ENCODE measurements at regions not wholly inside any gene's neighbourhood (a gene's known extent, or its start where the extent isn't known, plus 50 kb on each side); places are given as distances from the start of the nearest gene placed in this dataset.

DNA sequence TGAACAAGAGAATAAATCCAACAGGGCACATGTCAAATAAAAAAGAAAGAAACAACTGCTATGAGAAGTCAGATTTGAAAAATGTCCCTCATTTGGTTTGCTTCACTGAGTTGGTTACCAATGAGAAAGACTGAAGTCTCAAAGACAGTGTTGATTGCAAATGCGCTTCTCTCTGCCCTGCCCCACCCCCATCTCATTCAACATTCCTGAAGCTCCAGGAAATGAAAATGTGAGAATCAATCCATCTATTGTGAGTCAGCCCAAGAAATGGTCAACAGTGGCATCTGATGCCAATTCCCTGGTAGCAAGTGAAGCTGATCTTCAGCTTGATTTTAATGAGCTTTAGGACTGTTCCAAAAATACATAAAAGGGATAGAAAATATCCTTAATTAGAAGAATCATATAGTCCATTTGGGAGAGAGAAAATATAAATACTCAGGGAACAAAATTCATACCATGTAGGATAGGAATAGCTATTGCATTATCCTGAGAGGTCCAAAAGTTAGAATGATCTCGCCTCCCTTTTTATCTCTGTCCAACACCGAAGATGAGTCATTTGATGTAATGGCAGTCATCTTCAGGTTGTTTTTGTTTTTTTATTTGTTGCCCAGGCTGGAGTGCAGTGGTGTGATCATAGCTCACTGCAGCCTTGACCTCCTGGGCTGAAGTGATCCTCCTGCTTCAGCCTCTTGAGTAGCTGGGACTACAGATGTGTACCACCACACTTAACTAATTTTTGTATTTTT is 200.3 kb upstream of the UMPS start:
- DNase-seq, result no peak
- H3K36me3 ChIP-seq, result no peaks in the 10 kb centered on the region
- H3K4me1 ChIP-seq, result no peaks in the 10 kb centered on the region
- no peak overlapping the region for H3K4me3 ChIP-seq
- no peaks in the 10 kb centered on the region for H3K27me3 ChIP-seq
- no peak overlapping the region for H3K27ac ChIP-seq
- no peak for TF ChIP-seq POLR2A (IDR thresholded peaks at IDR 0.05)
- TF ChIP-seq, protein P1, sequence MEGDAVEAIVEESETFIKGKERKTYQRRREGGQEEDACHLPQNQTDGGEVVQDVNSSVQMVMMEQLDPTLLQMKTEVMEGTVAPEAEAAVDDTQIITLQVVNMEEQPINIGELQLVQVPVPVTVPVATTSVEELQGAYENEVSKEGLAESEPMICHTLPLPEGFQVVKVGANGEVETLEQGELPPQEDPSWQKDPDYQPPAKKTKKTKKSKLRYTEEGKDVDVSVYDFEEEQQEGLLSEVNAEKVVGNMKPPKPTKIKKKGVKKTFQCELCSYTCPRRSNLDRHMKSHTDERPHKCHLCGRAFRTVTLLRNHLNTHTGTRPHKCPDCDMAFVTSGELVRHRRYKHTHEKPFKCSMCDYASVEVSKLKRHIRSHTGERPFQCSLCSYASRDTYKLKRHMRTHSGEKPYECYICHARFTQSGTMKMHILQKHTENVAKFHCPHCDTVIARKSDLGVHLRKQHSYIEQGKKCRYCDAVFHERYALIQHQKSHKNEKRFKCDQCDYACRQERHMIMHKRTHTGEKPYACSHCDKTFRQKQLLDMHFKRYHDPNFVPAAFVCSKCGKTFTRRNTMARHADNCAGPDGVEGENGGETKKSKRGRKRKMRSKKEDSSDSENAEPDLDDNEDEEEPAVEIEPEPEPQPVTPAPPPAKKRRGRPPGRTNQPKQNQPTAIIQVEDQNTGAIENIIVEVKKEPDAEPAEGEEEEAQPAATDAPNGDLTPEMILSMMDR (IDR thresholded peaks at IDR 0.05), result no peak
- no peaks in the 10 kb centered on the region for H3K9me3 ChIP-seq

DNA sequence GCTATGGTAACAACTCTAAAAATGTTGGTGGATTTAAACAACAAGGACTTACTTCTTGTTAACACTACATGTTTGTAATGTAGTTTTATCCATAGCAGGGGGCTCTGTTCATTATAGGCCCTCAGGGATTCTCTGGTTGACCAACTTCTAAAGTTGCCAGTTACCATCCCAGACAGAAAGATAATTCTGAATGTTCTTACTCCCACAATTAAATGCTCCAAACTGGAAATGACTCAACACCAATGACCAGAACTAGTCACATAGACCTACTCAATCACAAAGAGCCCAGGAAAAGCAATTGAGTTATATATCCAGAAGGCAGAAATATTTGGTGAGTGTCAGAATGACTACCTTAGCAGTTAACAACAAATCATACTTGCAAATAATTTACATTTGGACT is 199.3 kb upstream of the UMPS start:
- H3K4me1 ChIP-seq, result no peaks in the 10 kb centered on the region
- no peak for TF ChIP-seq POLR2A (IDR thresholded peaks at IDR 0.05)
- TF ChIP-seq, protein P1 (IDR thresholded peaks at IDR 0.05), result no peak
- no peaks in the 10 kb centered on the region for H3K36me3 ChIP-seq
- no peak overlapping the region for H3K27ac ChIP-seq
- DNase-seq, result no peak
- H3K9me3 ChIP-seq, result no peaks in the 10 kb centered on the region
- no peak overlapping the region for H3K4me3 ChIP-seq
- H3K27me3 ChIP-seq, result no peaks in the 10 kb centered on the region

DNA sequence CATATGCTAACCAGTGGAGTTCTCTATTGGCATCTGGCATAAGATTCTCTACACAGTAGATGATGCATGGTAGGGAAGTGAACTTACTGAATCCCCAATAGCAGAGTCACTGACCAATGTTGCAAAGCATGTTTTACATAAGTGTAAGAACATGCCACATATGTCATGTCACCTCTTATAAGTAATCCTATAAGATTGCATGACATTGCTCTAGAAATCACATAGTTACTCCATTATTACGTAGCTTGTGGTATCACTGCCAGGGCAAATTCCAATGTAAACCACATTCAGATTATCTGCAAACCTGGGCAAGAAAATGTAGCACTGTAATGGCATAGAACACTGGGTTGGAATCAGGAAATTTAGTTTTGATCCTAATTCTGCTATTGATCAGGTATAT is 198.2 kb upstream of the UMPS start:
- Histone ChIP-seq H3K4me3 (no peak overlapping the region), H3K27ac (no peak overlapping the region), H3K36me3 (no peaks in the 10 kb centered on the region), H3K27me3 (no peaks in the 10 kb centered on the region), H3K4me1 (no peaks in the 10 kb centered on the region), H3K9me3 (no peaks in the 10 kb centered on the region)
- DNase-seq, result no peak
- no peak for TF ChIP-seq POLR2A (IDR thresholded peaks at IDR 0.05)
- TF ChIP-seq, protein P1 (IDR thresholded peaks at IDR 0.05), result no peak

DNA sequence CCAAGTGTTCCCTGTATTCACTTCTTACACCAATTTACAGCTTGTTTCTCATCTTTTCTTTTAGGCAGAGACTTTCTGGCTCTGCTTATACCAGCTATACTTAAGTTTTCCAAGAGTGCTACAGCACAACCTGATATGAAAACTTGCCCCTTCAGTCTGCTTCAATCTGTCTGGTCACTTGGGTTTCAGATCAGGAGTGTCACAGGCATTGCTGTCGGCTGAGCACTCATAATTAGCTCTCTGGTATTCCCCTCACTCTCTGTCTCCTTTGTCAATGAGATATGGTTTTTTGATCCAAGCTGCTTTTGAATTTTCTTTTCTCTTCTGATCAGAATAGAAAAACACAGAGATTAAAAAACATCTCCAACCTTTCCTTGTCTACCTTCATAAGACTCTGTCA is 194.9 kb upstream of the UMPS start:
- no peaks in the 10 kb centered on the region for H3K4me1 ChIP-seq
- H3K4me3 ChIP-seq, result no peak overlapping the region
- TF ChIP-seq, protein P1 (IDR thresholded peaks at IDR 0.05), result no peak
- TF ChIP-seq POLR2A (IDR thresholded peaks at IDR 0.05), result no peak
- no peak for DNase-seq
- no peaks in the 10 kb centered on the region for H3K36me3 ChIP-seq
- H3K27me3 ChIP-seq, result no peaks in the 10 kb centered on the region
- no peak overlapping the region for H3K27ac ChIP-seq
- H3K9me3 ChIP-seq, result no peaks in the 10 kb centered on the region

DNA sequence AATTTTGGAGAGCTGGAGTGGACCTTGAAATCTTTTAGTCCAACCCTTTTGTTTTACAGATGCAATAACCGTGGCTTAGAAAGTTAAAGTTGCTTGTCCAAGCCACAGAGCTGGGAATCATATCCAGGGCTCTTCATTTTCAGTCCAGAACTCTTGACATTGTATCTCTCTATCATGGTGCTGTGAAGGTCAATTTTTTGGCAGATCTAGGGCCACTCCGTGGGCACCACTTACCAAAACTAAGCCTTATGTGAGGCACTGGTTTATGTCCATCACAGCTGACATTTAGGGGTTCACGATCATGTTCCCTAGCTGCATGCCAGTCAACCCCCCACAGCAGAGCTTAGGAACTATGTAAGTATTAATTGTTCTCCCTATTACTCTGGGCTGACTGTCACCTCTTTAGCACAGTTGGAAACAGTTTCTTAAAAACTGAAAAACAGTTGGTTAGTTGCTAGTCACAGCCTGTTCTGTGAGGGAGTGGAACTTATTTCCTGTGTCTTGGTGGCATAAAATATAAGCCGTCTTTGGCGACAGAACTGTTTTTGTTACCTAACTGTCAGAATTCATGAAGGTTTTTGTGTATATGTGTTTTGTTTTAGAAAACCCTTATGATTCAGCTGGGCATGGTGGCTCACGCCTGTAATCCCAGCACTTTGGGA is 189.6 kb upstream of the UMPS start:
- no peak for TF ChIP-seq POLR2A (IDR thresholded peaks at IDR 0.05)
- TF ChIP-seq, protein P1 (IDR thresholded peaks at IDR 0.05), result no peak
- Histone ChIP-seq H3K9me3 (no peaks in the 10 kb centered on the region), H3K4me3 (no peak overlapping the region), H3K27ac (no peak overlapping the region), H3K4me1 (no peaks in the 10 kb centered on the region), H3K27me3 (no peaks in the 10 kb centered on the region), H3K36me3 (no peaks in the 10 kb centered on the region)
- DNase-seq, result no peak

Data from Peyer's patch (tissue), 4 donors.